HT-29 (cell line): ENCODE measurements at regions not wholly inside any gene's neighbourhood (a gene's known extent, or its start where the extent isn't known, plus 50 kb on each side); places are given as distances from the start of the nearest gene placed in this dataset.
"Not testable (repeated sequence)": the region's sequence is repeated elsewhere in the genome, so short reads cannot be mapped to it uniquely, and the experiment has no call there.

ENCODE experiments used
- DNase-seq: peaks from one replicate; pipeline ENCODE4 v3.0.0-alpha.2; 2015; ENCODE audit warnings: low spot score

DNA sequence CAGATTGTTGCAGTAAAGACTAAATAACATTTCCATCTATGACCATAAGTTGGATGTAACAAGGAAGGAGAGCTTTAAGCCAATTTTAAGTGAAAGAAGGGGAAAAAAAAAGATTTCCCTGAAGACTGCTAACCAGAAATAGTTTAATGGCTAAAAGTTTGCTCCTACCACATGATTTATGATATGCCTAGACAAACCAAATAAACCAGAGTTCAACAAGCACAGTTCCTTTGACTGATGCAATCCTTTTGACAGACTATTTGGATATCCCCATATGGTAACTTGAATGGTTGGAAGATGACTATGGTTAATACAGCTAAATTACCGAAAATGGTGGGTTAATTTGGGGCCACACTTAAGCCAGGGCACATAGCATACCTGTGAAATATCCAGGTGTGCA lies 338.5 kb downstream of the CETN3 start:
- no peak for DNase-seq

DNA sequence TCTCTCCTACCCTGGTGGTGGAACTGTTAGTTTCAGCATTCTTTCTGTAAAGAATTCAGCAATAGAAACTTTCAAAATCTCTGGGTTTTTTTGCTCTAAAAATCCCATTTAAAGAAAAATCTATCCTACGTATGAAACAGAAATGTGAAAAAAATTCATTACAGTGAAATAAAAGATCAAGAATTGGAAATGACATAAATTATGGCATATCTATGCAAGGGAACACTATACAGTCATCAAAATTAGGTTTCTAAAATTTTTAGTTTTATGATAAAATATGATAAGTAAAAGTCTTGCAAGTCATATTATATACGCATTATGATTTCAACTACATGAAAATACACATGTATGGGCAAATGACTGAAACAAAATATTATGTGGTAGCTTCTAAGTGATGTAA lies 342.6 kb downstream of the CETN3 start:
- no peak for DNase-seq

DNA sequence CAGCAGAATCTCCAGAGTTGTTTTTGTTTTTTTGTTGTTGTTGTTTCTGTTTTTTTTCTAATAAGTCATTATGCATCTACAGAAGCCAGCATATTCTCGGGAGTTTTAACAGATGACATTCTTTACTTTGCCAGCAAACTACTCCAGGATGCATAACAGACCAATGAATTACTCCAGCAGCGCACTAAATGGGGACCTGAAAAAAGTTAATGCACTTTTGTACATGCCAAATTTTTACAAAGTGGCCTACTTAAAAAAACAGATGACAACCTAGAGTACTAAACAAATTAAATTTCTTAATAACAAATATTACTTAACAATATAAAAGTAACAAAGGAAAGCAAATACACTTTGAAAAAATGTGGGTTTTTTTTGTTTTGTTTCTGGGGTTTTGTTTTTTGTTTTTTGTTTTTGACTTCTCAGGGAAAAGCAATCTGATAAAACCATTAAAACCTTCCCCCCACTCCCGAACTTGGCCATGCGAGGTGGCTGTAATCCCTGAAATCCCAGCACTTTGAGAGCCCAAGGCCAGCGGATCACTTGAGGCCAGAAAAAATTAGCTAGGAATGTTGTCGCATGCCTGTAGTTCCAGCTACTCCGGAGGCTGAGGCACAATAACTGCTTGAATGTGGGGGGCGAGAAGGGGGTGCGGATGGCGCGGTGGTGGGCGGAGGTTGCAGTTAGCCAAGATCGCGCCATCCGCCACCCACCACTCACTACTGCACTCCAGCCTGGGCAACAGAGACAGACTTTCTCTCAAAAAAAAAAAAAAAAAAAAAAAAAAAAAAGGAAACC lies 352.4 kb downstream of the CETN3 start:
- no peak for DNase-seq

DNA sequence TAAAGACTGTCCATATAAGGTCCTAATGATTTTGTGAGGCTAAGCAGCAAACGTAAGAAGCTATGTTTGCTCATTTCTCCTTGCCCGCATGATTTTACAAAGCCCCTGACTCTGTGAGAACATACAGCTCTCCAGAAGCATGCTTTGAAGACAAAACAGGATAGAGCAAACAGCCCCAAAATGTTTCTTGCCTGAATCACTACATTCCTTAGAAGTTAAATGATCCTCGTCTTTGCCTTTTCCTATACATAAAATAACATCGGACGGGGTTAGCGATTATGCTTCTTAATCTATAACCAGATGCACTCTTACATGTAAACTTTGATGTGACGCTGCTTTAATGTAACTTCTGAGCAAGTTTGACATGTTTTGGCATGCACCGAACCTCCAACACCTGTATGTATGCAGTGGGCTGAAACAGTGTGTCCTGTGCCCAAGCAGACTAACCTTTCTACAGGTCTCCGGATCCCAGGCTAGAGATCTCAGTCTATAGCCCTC lies 353.7 kb downstream of the CETN3 start:
- no peak for DNase-seq

DNA sequence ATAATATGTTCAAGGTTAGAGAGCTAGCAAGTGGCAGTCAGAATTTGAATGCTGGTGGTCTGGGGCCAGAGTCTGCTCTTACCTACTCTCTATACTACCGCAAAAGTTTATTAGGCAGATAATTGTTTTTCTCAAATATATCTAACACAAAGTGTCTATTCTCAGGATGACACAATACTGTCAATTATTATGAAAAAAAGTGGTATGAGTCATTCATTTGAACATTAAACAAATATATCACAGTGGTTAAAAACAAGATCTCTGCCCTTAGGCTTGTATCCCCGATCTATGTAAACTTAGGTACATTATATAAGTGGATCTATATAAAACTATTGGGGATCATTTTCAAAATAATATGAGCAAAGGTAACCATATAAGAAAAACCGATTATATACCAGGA lies 354.9 kb downstream of the CETN3 start:
- peak; percentile 1 for DNase-seq

DNA sequence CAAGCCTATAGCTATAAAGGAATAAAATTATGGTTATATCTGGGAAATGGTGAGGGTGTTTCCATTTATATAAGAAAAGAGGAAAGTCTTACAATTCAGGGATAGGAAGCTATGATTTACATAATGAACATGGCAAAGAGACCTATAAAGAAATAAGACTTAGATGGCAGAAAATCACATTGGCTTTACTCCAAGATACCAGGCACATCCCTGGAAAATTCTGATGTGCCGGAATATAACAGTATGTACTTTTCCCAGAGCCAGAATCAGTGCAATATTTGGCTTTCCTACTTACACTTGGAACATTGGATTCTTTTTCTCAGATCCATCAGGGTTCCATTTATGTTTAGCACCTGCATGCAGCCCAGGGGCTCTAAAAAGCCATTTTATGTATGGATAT lies 357.8 kb downstream of the CETN3 start:
- DNase-seq: no peak

DNA sequence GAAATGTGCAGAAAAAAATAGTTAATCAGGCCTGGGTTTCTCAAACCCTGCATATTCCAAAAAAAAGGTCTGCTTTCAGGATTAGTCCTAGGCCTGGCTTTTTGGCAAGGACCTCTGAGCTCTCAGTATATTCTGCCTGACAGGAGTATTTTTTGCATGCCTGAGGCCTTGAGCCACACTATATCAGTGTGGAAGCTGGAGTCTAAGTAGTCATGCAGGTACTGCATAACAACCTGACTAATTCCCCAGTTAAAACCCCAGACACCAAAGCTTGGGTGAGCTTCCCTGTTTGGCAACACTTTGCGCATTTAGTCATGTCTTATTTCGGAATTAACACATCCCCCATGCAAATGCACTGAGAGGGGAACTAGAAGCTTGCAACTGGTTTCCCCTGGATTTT lies 359.5 kb downstream of the CETN3 start:
- no peak for DNase-seq

DNA sequence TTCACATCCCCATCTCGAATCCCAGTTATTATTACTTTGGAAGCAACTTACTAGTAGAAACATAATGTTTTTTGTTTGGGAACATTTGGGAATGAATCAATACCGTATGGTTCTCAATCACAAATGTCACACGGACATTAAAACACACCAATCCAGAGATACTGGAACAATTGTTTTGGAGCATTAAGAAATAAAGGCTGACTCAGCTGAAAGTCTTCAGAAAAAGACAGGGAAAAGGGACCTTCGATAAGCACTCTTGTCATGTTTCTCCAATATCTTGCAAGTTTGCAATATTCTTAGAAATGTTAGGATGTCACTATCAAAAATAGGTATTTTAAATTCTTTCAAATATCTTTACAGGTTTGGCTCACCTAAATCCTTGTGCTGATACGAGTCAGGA lies 362.4 kb downstream of the CETN3 start:
- DNase-seq: no peak

DNA sequence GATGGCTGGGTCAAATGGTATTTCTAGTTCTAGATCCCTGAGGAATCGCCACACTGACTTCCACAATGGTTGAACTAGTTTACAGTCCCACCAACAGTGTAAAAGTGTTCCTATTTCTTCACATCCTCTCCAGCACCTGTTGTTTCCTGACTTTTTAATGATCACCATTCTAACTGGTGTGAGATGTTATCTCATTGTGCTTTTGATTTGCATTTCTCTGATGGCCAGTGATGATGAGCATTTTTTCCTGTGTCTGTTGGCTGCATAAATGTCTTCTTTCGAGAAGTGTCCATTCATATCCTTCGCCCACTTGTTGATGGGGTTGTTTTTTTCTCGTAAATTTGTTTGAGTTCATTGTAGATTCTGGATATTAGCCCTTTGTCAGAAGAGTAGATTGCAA lies 369.5 kb downstream of the CETN3 start:
- not testable (repeated sequence) for DNase-seq

DNA sequence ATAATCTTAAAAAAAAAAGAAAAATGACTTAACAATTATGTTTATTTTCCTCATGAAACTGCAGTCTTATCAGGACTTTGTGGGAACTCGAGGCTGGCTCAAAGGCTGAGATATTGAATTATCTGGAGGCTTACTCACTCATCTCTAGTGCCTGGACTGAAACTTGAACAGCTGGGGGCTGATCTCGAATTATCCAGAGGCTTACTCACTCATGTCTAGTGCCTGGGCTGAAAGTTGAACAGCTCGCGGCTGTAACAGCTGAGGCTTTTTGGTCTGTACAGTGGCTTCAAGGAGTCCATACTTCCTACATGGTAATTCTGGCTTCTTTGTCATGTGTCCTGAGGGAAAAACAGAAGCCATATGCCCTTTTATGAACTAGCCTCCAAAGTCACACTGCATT lies 371.9 kb downstream of the CETN3 start:
- no peak for DNase-seq

DNA sequence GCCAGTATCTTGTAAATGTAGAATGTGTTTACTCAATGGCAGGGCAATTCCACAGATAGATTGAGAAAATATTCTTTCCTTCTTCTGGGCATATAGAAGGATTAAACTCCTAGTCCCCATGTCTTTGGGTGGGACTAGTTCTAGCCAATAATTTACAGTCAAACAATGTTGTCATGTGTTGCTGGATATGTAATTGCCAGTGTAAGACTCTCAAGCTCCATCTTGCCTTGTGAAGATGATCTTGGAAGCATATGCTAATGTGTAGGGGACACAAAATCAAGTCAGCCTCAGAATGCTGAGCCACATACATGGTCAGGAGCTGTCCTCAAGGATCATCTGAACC lies 386.9 kb downstream of the CETN3 start:
- DNase-seq: peak; percentile 53

DNA sequence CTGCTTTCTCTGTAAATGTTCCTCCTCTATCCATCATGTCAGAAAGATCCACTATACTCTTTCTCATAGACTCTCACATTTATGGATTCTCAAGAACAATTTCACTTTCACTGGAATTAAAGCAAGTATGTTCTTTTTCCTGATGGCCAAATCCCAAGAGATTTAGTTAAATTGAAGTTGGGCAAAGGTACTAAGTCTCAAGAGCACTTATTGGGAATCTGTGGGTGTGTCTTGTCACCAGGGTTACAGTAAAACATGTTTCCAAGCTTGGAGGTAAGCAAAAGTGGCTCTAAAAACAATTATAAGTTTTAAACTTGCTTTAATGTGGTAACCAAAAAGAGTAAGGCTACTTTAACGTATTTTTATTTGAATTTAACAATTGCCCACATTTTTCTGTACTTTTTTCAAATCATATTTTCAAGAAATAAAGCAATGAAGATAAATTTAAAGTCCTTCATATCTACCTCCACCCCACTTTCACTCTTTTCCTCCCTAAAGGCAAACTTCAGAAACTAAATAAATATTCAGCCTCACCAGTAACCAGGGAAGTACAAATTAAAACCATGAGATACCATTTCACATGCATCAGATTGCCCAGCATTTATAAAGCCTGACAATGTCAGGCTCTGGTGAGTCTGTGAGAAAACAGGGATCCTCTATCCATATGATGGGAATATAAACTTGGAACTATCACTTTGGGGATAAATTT lies 387.4 kb downstream of the CETN3 start:
- peak; percentile 81 for DNase-seq

DNA sequence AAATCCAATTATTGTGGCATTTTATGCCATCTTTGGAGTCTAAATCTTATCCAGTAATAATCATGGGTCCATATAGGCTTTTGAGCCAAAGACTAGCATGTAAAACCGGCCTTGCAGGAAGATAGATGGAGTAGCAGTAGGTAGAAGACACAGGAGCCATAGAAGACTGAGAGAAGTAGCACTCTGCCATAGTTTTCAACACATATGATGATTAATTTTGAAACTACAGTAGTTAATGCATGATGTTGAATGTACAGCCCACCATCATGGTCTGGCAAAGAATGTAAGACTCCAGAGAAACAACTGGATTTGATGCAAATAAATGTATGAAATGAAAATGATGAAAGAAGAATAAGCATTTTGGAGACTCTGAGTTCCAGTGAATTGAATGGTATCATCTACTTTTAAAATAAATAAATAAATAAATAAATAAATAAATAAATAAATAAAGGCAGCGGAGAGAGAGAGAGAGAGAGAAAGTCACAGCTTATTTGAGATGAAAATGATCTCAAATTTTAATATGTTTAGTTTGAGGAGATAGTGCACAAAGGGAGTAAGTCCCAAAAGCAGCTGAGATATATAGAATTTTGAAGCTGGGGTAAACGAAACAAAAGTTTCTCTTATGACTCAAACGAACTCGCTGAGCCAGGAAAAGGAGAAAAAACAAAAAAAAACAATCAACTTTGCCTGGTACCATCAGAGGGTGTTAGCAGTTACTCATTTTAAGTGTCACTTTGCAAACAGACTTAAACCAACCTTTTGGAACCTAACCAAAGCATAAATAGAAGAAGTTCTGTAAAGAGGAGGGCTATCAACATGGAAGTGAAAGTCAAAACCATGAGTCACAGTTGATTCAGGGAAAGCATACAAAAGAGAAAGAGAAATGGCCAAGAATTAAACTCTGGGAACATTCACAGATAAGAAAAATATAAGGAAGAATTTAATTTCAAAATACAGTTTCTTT lies 388.7 kb downstream of the CETN3 start:
- DNase-seq: peak; percentile 77

DNA sequence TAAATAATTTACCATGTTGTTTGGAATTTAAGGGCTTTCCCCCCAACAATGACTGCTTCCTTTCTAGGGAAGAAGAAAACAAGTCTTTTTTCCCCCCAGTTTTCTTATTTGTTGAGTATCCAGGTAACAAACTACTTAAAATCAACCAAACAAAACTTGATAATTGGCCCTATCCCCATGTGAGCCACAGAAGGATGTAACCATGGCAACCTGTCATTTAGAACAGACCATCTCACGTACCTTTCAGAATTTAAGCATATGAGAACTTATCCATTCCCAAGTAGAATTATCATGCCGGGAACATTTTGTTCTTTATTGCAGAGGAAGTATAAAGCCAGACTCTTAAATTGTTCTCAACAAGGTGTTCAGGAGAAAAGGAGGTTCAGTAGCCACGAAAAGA lies 392.3 kb downstream of the CETN3 start:
- no peak for DNase-seq

DNA sequence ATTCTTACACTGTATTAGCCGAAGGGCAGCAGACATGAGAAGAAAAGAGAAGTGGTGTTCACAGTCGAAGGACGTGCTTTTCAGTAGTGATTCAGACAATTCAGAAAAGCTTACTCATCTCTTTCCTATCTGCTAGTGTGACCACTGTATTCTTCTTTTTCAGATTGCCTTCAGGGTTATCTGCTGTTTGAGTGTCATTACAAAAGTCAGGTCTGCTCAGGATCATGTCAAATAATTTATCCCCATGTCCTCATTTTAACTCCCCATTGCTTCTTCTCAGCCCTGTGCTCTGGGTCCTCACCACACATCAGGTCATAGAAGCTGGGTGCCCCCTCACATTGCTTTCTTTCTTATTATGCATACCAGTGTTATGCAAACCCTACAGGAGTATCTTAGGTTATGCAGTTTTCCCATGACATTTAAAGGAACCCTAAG lies 394.0 kb downstream of the CETN3 start:
- no peak for DNase-seq

DNA sequence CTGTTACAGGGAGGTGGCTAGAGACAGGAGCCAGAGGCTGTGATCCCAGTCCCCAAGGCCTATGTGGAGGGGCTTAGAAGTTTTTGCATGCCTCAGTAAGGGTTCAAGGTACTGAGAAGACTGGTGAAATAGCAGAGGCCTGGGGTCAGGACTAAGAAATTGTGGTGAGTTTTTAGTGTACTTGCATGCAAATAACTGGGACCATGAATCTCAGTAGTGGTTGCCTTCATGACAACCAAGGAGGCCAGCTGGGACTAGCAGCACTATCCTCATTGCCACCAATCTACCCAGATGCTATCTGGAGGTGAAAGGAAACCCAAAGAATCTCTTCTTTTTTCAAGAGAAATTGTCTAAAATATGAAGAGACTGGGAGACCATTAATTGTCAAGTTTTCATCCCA lies 395.1 kb downstream of the CETN3 start:
- no peak for DNase-seq

DNA sequence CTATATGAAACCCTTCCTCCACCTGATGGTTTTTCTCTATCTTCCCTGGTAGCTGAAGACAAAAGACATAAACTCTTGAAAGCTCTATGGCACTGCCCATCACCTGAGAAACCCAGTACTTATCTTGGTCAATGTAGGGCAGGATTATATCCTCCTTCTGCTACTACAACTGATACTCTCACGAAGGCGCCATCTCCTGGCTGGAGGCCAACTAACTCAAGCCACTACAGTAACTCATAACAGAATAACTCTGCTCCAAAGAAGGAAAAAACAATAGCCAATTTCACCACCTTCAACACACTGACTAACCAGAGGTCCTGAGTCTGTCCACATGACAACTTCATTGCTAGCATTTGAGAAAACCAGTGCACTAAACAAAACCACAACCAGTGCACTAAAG lies 409.2 kb downstream of the CETN3 start:
- no peak for DNase-seq

DNA sequence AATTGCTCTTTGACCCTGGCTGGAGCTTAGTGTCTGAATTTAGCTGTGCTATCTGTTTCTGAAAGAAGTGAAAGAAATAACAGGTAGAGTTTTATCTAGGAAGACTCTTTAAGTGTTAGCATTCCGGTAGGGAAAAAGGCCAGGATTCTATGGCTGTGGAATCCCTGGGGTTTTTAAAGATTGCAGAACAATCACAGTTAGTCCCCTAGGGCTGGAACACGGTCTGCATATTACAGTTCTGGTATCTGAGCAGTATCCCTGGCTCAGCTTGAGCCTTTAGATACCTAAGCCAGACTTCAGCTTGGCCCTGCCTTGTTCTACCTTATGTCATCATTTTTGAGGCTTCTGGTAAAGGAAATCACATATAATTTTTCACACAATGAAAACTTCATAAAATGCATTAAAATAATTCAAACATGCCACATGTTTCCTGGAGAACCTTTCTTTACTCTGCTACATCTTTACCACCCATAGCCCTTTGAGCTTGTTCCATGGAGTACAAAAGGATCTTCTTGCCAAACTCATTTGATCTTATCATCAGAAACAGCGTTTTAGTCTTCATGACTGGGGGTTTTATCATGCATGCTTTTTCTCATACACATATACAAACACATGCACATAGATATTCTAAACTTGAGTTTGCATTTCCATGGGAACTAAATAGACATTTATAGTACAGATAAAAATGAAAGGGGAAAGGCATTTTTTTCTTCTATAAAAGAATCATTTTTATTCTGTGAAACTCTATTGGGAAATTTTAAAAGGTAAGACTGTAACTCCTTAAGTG lies 410.8 kb downstream of the CETN3 start:
- no peak for DNase-seq

DNA sequence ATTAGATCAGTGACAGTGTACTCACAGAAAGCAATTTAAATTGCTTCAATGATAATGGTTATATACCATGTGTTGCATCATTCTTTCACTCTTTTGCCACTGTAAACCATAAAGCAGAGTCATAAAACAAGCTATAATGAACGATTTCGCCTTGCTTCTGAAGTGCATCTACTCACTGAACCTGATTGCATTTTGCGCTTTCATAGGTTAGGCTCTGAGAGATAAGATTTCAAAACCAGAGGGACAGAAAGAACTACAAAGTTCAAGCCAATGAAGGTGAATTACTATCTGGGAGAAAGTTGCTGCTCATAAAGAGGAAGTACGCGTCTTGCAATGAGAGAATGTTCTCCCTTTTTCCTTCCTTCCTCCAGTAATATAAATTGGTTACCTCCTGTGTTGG lies 412.7 kb downstream of the CETN3 start:
- DNase-seq: no peak

DNA sequence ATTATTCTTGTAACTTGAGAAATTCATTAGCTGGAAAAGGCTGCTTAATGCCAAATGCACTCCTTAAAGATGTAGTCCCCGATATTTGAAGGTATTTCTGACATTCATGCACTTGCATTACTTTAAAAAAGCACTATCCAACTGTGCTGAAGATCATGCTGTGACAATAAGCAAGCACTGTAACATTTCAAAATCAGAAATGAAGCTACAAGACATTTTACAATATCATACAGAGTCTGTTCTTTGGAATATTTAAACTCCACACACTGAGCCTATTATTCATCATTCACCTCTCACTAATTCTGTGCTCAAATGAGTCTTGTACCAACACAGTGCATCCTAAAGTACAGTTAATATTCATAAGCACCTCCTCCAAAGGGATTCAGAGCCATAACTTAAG lies 413.2 kb downstream of the CETN3 start:
- DNase-seq: no peak

DNA sequence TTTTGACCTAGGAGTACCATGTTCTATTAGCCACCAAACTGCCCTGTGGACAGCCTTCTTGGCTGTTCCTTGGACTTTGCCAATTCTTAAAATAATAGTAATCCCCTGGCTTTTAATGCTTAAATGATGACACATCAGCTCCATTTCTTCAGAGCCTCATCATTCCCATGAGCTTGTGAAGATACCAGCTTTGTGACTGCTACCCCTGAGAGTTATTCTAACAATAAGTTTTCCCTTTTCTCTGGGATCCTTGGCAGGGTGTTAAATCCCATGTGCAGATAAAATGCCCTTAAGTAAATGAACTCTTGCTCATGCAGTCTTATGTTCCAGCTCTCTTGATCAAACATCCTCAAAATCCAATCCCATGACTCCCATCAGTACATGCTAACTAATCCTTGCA lies 415.3 kb downstream of the CETN3 start:
- no peak for DNase-seq
